HUDEP-2 (cell line): ENCODE measurements at regions not wholly inside any gene's neighbourhood (a gene's known extent, or its start where the extent isn't known, plus 50 kb on each side); places are given as distances from the start of the nearest gene placed in this dataset.
"Not testable (repeated sequence)": the region's sequence is repeated elsewhere in the genome, so short reads cannot be mapped to it uniquely, and the experiment has no call there.

Experiments
- DNase-seq, 76 experiments: peaks; one replicate each; lab custom pipeline; 2025; ENCODE audit not compliant: unreplicated experiment in 76 of 76; lab: John Stamatoyannopoulos, UW

GRCh38 chr2:228602288-228602687 lies 420.8 kb upstream of the SPHKAP start:
- no peak for DNase-seq

GRCh38 chr2:228600265-228600664 lies 418.8 kb upstream of the SPHKAP start:
- DNase-seq = no peak

DNA sequence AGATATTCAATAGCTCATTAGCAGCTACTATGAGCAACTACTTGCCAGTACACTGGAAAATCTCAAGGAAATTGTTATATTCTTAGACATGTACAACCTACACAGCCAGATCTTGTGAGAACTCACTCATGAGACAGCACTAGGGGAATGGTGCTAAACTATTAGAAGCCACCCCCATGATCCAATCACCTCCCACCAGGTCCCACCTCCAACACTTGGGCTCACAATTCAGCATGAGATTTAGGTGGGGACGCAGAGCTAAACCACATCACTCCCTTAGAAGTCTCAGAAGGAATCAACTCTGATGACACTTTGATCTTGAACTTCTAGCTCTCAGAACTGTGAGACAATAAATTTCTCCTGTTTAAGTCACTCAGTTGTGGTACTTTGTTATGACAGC lies 418.3 kb upstream of the SPHKAP start:
- DNase-seq = no peak

- DNase-seq = no peak
These were observed 417.8 kb upstream of the SPHKAP start for GRCh38 chr2:228599297-228599696.

GRCh38 chr2:228597032-228597431 lies 415.5 kb upstream of the SPHKAP start:
- no peak for DNase-seq

GRCh38 chr2:228594012-228594411 lies 412.5 kb upstream of the SPHKAP start:
- no peak for DNase-seq

GRCh38 chr2:228592925-228593324 lies 411.4 kb upstream of the SPHKAP start:
- no peak for DNase-seq

DNA sequence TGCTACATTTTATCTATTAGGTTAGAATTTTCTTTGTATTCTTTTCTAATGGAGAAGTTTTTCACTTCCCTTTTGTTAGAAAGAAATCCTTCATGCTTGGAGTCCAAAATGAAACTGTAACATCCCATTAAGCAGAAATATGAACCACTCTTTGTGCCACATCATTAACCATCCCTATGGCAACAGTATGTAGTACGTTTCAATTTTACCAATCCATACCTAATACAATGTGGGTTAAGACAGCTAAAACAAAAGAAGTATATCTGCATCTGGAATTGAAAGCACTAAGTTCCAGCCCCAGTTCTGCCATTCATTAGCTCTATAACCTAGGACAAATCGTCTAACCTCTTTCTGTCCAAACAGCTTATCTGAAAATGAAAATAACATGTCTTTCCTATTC lies 409.2 kb upstream of the SPHKAP start:
- DNase-seq = no peak

- DNase-seq = no peak
These were observed 407.6 kb upstream of the SPHKAP start for GRCh38 chr2:228589115-228589514.

GRCh38 chr2:228581731-228582130 lies 400.2 kb upstream of the SPHKAP start:
- DNase-seq = no peak

- DNase-seq = no peak
These were observed 394.4 kb upstream of the SPHKAP start for GRCh38 chr2:228575897-228576296.

DNA sequence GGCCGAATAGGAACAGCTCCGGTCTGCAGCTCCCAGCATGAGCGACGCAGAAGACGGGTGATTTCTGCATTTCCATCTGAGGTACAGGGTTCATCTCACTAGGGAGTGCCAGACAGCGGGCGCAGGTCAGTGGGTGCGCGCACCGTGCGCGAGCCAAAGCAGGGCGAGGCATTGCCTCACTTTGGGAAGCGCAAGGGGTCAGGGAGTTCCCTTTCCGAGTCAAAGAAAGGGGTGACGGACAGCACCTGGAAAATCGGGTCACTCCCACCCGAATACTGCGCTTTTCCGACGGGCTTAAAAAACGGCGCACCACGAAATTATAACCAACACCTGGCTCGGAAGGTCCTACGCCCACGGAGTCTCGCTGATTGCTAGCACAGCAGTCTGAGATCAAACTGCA lies 386.8 kb upstream of the SPHKAP start:
- DNase-seq = not testable (repeated sequence)

GRCh38 chr2:228561816-228562215 lies 380.3 kb upstream of the SPHKAP start:
- no peak for DNase-seq

DNA sequence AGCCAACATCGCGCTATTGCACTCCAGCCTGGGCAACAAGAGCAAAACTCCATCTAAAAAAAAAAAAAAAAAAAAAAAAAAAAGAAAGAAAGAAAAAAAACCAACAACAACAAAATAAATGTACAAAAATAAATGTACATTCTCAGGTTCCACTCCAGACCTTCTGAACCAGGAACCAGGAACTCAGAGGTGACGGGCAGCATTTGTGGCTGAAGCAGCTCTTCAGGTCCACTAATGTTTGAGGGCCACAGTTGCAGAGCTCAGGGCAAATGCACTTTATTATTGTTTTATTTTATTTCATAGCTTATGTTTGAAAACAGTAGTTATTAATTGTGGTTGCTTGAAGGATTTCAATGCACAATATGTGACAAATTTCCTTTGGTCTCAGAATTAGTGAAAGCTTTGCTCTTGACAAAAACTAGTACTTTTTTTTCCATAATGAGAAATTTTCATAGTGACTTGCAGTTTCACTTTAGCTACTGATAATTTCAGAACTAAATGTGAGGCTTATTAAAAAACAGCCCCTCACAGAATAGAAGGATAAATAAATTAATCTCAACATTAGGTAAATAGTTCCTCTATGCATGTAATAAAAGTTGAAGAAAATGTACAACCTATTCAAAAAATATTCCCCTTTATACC lies 378.4 kb upstream of the SPHKAP start:
- no peak for DNase-seq

- no peak for DNase-seq
These were observed 375.2 kb upstream of the SPHKAP start for GRCh38 chr2:228556717-228557116.

DNA sequence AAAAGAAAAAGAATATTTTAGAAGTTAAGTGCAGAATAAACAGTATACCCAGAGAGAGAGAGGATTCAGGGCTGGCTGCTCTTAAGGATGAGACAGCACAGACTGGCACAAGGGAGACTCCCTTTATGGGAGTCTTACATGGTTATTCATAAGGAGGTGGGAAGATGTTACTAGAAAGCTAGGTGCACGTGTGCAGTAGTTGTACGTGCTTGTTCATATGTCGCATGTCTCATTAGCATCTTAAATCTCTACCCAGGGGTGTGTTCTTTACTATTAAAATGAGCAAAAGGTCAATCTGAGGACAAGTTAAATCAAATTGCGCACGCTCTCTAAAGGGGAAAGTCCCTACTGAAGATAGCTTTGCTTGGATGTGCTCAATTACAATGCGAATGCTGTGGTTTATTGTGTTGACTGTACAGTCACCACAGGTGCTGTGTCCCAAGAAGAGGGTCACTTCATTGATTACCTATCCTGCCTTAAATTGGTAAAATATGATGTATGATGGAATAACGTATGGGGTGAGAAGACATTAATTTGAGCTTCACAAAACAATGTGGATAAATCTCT lies 368.0 kb upstream of the SPHKAP start:
- DNase-seq = no peak

DNA sequence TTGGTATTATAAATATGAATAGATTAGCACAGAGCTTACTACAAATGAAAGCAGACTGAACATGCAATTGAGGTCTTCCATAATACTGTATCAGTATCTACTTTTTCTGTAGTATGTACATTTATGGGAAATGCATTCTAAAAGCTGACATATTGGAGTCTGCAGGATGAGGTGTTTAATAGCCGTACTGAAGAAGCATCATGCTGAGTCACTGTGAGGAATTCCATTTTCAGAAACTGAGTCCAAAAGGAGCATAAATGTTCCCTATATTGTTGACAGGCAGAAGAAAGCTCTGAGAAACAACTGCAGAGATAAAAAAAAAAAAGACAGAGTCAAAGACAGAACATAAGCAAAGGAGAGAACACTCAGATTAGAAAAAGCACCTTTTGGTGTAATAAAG lies 366.7 kb upstream of the SPHKAP start:
- no peak for DNase-seq

- DNase-seq = no peak
These were observed 364.3 kb upstream of the SPHKAP start for GRCh38 chr2:228545748-228546145.

GRCh38 chr2:228545041-228545747 lies 363.7 kb upstream of the SPHKAP start:
- DNase-seq = no peak

- DNase-seq = no peak
These were observed 361.6 kb upstream of the SPHKAP start for GRCh38 chr2:228543117-228543516.

- DNase-seq = no peak
These were observed 360.8 kb upstream of the SPHKAP start for GRCh38 chr2:228542277-228542676.

GRCh38 chr2:228541789-228542188 lies 360.3 kb upstream of the SPHKAP start:
- DNase-seq = no peak
